Activated CD4-positive, CD25-positive, alpha-beta regulatory T cell treated with anti-CD3 and anti-CD28 coated beads, Interleukin-2, amount 50 U/mL, for 24 hours (primary cell): ENCODE measurements at regions not wholly inside any gene's neighbourhood (a gene's known extent, or its start where the extent isn't known, plus 50 kb on each side); places are given as distances from the start of the nearest gene placed in this dataset.

Experiments
- ATAC-seq, 2 donors: fragments of 150-1000 bp; cut with Tn5 transposase; one replicate each; pipeline ENCODE4 v1.10.0; 2021; ENCODE audit warnings: mild to moderate bottlenecking in 1 of 2, moderate library complexity in 1 of 2

DNA sequence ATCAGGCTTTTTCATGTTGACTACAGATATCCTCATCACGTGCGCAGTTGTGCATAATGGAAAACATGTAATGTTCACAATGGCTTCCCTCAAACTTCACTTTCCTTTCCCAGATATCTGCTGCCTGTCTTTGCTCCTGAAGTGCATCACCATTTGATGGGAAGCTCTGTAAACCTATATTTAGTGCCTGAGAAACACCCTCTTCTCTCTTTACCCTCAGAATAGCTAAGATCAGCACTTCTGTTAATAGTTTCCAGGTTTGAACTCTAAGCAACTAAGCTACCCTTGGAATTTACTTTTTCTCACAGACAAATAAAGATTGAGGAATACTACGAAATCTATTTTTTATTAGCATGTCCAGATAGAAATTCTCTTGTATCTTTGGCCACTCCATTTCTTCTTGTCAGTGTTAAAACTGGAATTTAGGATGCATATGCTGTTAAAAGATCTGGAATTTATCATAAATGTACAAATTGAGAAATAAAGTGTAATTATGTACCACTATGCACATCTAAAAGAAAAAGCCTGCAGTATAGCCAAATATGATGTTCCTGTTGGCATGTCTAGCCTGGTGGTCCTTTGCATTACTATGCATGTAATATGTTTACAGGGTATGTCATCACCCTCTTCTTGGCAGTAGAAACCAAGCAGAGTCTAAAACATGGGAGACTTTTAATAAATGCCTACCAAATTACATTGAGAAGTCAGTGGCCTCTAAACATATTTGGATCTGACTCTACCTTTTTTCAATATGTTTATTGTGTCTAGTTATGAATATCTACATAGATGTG lies 278.7 kb downstream of the FIGN start:
- ATAC-seq, result no peak

DNA sequence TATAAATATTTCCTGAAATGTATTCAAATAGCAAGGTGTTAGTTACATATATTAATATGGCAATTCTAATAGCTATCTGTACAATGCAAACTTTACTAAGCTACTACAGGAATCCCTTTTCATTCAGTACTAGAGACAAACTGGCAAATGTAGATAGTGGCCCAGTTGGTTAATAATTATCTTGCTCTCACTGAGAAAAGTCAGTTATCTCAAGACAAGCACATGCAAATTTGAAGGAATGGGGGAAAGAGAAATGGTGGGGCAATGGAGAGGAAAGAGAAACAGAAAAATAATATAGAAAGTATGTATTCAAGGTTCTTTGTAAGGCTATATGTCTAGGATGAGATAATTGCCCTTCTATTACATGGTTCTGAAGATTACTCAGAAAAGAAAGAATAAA lies 280.0 kb downstream of the FIGN start:
- no peak for ATAC-seq

DNA sequence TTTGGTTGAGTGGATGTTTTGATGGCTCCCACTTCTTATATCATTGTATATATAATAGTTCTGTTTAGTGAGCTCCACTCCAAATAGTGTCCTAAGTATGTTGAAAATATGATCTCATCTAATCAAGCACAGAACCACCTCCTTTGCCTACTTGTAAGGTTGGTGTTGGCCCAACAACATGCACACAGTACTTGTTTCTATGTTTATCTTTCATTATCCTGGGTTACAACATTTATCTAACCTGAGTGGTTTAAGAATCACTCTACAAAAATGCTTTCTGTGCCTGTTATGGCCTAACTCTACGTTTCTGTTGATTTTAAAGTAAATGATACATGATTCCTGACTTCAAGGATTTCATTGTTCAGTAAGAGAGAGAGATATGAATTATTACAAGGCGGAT lies 281.9 kb downstream of the FIGN start:
- ATAC-seq, result no peak

DNA sequence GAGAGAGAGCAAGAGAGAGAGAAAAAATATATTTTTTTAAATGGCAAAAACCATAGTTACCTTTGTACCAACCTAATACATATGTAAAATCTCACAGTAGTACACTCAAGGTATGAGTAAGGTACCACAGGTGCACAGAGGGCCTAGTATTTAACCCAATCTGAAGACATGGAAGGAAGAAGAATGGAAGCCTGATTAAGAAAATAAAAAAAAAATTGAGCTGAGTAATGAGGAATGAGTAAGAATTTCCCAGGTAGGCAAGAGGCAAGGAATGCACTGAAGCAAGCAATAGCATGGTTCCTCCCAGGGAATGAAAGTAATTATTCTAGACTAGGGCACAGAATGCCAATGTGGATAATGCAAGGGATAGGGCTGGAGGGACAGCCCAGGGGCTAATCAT lies 294.2 kb downstream of the FIGN start:
- ATAC-seq, result no peak

DNA sequence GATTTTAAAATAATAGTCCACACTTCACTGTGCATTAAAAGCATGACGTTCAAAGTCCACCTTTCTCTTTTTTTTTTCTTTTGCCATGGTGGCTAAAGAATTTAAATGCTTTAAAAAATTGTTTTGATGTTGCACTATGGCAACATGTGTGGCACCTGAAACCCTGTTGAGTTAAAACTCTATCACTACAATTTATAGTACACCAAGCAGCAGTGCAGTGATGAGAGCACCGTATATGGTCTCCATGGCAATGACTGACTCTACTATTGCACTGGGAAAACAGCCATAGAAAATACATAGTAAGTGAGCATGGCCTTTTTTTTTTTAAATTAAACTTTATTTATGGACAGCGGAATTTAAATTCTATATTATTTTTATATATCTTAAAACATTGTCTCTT lies 298.8 kb downstream of the FIGN start:
- ATAC-seq, result no peak

DNA sequence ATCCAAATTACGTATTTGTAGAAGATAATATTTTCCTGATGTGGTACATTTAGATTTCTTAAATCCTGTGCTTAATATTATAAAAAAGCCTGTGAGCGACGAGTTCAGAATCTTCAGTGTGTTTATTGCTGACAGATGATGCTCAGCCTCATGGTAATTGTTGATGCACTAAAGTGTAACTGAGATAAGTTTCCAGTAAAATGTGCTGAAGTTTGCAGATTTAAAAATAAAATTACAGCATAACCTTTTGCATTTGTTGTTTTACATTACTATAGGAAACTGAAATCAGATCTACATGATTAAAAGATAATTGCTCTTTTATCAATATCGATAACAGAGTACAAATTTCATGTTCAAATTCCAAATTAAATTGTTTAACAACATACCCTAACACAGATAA lies 307.6 kb downstream of the FIGN start:
- no peak for ATAC-seq

DNA sequence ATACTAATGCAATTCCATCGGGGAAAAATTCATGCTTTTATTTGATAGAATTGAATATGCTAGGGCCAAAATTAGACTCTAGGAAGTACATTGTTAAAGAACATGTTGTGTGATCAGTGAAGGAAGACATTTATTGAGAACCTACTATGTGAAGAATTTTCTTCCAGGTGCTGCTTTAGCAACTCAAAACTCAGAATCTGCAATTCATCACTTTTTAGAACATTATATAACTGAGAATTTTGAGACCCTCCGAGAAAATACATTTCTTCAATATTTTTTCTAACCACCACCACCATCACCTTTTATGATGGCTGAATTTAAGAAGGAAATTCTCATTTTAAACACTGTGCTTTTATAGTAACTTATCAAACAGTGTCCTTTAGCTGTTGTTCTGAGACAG lies 315.2 kb downstream of the FIGN start:
- no peak for ATAC-seq

DNA sequence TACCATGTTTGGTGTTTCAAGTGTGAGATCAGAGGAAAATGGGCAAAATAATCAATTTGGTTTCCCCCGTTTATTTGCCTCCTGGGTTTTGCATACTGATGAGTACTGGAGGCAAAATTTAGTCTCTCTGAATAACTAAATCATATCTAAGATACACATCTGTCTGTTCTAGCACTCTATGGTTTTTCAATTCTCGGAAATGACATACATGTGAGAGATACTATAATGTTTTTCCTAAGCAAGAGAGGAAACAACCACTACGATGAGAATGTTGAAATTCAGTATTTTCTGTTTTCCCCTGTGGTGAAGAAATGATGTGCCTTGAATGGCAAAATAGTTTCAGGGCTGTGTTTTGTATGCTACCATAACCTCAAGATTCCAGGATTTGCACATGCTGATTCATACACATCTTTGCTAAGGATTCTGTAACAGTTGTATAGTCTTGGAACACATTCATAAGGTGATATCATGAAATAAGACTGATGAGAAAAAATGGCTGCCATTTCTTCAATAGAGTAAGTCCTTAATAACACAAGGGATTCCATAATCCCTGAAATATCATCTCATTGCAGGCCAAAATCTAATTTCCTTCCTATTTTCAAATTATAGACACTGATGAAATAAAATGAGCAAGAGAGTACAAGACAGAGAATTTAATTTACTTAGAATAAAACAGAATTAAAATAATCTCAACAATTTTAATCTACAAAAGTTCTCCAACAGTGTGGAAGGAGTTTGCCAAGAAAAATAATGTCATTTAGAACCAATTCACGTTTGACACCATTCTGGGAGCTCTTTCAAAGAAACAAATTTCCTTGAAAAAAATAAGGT lies 316.6 kb downstream of the FIGN start:
- ATAC-seq, result no peak

DNA sequence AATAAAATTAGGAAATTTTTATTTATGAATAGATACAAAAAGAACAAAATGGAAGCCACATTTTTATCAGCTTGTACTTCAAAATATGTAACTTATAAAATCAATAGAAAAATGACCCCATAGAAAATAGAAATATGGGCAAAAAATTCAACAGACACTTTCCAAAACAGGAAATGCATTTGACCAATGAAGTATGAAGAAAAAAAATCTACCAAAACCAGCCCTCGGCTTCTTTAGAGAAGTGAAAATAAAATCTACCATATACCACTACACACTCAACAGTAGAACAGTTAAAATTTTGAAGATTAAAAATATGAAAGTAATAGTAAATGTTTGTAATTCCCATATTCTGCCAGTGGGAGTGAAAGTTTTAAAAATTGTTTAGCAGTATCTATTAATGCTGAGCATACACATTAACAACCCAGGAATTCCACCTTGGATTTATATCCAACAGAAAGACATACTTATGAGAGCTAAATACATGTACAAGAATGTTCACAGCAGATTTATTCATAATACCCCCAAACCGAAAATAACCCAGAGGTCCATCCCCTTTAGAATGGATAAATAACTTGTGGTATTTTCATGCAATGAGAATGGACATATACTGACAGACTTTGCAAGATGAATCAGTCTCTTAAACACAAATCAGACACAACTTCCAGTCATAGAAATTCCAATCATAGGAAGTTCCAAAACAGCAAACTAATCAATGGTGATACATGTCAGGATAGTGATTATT lies 318.0 kb downstream of the FIGN start:
- ATAC-seq, result no peak

DNA sequence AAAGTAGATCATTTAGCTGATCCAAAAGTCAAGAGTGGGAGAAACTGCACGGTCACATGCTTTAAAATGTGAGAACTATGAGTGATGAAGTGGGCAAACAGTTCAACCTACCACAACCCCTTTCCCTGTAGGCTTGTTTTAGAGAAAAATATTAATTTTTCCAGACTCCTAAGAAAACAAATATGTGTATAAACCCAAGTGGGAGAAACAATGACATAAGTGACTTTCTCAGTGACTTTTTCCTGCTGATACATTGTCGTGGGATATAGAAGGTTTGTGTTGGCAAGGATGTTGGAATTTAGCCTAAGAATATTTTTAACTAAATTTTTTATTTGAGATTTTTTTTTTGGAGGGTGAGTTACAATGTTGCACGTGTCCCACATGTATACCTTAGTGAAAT lies 321.7 kb downstream of the FIGN start:
- ATAC-seq, result no peak

DNA sequence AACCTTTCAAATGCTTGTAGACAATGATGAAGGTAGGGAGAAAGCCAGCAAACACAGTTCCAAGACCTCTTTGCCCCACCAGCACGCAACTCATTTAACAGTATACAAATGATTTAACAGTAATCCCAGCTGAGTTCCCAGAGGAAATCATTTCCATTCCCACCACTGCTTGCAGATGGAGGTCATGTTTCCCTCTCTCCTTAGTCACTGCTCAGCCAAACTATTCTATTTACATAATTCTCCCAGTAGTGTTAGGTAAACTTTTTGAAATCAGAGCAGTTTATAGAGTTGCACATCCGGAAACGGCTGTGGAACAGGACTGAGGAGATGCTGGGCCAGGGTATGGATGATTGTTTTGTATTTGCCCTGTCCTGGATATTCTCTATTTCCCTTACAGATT lies 328.5 kb downstream of the FIGN start:
- ATAC-seq, result no peak

DNA sequence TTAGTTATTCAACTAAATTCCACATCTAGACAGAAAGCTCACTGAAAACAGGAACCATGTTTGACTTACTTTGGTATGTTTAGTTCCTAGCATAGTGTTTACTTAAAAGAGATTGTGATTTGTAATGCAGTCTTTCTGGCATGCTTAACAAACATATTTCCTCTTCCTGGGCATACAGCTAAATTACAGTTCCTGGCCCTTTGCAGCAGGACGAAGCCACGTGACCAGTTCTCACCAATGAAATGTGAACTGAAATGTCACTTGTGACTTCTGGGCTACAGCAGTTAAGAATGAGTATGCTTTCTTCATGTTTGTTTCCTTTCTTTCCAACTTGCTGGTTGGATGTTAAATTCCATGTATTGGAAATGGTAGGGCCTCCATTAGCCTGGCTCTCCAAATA lies 330.5 kb downstream of the FIGN start:
- no peak for ATAC-seq

DNA sequence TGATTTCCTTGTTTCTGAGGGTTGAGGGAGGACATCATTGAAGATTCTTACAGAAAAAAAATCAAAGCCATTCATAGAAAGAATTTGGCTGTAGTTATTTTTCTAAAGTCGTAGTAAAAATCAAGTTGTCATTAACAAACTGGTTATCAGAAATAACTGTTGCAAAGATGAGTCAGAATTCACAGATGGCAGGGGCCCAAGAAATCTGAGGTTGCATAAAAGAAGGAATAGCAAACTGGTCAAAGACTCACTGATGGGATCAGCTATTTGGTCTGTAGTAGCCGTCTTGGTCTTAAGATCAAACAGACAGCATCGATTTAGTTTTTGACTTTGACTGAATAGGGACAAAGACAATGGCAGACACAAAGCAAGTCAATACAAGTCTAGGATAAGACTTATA lies 334.3 kb downstream of the FIGN start:
- ATAC-seq, result no peak

DNA sequence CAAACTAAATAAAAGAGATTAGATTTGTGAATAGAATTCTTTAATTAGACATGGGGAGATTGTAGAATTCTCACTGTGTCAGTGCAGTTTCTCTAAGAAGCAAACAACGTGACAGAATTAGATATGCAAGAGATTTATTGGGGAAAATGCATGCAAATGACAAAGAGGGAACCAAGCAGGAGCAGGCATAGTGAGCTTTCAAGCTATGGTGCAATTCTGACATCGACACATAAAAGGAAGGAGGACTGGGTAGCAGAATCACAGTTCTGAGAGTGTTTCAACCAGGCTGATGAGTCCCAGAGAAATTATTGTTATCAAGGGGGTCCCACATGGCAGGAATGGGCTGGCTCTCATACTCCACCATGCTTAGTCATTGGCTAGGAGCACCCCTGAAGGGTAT lies 338.4 kb downstream of the FIGN start:
- ATAC-seq, result no peak

DNA sequence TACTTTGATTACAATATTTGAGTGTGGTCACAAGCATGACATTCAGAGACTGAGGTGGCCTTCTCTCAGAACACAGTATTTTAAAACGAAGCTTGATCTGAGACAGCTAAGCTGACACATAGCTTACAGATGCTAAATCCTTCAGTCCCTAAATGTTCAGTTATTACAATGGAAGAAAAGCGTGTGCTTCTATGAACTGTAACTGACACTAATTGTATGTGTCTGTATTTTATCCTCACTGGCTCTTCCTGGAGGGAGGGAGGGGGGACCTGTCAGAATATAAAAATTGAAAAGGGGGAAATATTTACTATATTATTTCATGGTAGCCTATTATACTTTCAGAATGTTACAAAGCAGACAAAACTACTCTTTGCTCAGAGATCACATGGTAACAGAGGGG lies 340.2 kb downstream of the FIGN start:
- no peak for ATAC-seq

DNA sequence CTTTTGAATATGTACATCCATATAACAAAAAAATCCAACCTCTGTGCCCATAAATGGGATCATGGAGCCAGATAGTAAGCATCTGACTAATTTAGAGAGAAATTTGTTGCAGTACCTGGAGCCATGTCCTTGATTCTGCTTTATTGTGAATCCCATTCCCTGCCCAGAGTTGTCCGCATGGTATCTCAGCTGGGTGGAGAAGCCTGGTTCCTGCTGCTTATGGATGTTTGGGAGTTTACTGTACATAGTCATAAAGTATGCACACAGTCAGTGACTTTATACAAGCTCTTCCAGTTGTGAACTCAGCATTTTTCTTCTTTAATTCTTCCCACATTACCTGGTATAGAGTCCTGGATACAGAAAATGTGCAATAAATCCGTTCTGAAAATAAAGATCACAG lies 346.0 kb downstream of the FIGN start:
- ATAC-seq, result no peak

DNA sequence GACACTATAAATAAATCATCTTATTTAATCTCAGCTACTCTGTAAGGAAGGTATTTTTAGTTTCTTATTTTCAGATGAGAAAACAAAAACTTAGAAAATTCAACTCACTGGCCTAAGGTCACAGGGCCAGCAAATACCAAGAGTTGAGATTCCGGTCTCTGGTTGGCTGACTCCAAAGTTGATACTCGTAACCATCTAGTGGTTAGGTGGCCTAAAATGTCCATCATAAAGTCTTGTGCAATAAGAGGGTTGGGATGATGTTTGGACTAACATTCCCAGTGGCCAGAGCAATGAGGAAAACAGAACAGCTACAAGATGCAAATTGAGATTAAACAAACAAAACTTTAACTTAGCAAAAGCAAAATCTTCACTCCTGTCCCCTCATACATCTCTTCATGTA lies 360.3 kb downstream of the FIGN start:
- no peak for ATAC-seq

DNA sequence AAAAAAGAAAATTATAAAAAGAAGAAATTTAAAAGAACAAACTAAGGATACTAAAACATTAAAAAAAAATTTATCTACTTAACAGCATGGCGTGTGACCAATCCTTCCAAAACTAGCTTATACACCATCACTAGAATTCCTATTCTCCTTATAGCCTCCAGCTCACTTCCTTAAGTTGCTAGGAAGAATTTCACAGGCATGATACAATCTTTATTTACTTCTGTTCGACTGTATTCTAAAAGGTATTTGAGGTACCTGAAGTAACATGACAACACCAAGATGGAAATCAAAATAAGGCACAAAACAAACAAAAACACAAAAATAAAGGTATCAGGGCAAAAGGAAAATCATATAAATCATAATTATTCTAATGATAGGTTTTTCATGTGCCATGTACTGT lies 360.7 kb downstream of the FIGN start:
- ATAC-seq, result no peak

DNA sequence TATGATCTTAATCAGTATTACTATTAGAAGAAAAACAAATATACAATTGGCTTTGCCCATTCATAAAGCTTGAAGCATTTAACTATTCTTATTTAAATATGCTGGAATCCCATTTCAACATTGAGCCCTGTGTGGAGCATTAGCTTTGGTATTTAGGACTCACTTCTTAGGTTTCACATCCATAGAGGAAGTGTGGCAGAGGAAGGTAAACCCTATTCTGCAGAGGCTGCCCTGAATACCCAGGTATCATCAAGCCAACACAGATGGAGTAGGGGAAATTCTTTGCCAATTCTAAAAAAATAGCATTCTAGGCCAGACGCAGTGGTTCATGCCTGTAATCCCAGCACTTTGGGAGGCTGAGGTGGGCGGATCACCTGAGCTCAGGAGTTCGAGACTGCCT lies 361.5 kb downstream of the FIGN start:
- ATAC-seq, result no peak

DNA sequence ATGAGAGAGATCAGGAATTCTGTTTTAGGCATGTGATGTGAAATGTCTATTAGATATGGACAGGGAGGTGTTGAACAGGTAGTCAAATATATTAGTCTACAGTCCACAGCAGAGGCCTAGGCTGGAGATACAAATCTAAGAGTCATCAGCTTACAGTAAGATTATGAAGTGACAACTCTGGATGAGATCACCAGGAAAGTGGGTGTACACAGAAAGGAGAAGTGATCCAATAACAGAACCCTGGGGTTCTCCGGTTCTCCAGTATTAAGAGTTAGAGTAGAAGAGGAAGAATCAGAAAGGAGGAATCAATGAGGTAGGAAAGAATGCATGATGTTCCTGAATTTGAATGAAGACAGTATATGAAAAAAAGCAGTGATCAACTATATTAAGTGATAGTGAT lies 362.3 kb downstream of the FIGN start:
- no peak for ATAC-seq

DNA sequence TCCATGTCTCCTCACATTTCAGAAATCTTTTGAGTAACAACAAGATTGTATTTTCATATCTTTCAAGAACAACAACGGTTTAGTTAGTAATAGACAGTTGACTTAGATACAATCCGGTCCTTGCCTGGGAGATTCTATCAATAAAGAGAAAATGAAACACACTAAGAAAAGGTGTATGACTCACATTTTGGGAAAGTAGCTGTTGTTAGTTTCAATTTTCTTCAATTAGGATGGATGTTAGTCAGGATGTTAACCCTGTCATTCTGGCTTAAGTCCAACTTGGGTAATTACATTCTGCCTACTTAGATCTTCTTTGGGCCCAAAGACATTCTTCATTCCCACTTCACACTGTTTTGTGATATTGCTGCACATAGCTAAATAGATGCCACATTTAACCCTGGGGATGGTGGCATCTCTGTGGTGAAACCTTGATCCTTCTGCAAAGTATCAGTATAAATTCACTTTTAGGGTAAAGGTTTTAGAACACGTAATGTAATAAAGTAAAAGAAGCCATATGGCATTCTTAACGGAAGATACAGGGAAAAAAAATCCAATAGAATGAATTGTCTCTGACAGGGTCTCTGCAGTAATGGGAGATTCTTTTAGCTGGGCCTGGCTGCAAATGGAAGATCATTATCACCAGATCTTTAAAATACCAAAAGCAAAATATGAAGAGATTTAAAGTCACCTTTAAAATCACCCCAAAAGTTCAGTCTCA lies 365.5 kb downstream of the FIGN start:
- no peak for ATAC-seq

DNA sequence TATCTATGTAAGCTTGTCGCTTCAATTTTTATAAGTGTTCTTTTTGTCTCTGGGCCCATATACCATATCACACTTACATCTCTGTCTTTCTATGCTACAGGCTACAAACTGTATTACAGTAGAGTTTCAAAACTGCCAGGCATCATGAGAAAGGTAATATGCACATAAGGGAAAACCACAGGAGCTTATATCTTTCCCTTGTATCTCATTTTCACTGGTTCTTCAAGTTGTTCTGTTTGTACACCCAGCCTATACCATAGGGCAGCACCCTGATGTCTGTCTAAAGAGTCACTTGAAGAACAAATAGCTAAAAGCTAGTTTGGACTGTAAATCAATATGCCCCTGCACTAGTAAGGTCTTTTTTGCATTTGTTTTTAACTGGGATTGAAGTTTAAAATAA lies 366.7 kb downstream of the FIGN start:
- no peak for ATAC-seq

DNA sequence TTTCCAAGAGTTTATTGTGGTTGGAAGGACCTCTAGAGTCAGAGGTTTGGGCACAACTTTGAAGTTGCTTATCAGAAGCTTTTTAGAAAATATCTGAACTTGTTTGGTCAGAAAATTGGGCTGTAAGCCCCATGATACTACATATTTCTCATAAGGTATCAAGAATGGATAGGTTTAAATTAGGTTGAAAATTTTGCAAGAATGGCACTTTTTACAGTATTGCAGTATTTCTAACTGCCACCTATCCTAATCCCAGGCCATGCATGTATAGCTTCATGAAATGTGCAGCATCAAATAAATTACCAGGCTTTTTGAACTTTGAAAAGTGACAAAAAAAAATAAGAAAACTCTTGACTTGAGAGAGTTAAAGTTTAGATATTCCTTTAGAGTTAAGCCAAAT lies 367.2 kb downstream of the FIGN start:
- no peak for ATAC-seq
